GM12865 (cell line): ENCODE measurements at regions not wholly inside any gene's neighbourhood (a gene's known extent, or its start where the extent isn't known, plus 50 kb on each side); places are given as distances from the start of the nearest gene placed in this dataset.

Experiments
- DNase-seq: peaks from one replicate; pipeline ENCODE4 v3.0.0; 2010; ENCODE audit warnings: low read depth
- H3K4me3 ChIP-seq: 2 replicates; pipeline ENCODE4 v1.5.1; 2011; ENCODE audit warnings: mild to moderate bottlenecking, low read depth, low read length, control low read depth
- TF ChIP-seq, protein P1 (sequence below): IDR thresholded peaks from 2 replicates; pipeline ENCODE4 v1.5.1; 2011; ENCODE audit warnings: low read length, control low read depth, low read depth, inconsistent platforms; ENCODE audit not compliant: insufficient read depth; ENCODE audit errors: missing control alignments

DNA sequence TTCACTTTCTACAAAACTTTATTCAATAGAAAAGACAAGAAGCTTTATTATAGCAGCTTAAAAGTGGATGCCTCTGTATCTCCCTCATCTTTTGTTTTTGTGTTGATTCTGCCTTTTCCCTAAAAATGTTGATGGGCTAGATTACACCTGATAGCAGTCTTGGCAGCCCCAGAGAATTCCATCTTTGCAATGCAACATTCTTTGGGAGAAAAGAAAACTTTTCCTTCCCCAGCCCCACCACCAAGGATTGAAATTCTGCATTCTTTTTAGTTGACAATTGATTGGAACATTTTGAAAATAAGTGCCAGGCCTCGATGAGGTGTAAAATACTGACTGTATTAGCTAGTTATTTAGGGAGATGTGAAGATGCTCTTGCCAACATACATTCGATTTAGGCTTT, 306.8 kb upstream of the G2E3 start:
- TF ChIP-seq, protein P1, sequence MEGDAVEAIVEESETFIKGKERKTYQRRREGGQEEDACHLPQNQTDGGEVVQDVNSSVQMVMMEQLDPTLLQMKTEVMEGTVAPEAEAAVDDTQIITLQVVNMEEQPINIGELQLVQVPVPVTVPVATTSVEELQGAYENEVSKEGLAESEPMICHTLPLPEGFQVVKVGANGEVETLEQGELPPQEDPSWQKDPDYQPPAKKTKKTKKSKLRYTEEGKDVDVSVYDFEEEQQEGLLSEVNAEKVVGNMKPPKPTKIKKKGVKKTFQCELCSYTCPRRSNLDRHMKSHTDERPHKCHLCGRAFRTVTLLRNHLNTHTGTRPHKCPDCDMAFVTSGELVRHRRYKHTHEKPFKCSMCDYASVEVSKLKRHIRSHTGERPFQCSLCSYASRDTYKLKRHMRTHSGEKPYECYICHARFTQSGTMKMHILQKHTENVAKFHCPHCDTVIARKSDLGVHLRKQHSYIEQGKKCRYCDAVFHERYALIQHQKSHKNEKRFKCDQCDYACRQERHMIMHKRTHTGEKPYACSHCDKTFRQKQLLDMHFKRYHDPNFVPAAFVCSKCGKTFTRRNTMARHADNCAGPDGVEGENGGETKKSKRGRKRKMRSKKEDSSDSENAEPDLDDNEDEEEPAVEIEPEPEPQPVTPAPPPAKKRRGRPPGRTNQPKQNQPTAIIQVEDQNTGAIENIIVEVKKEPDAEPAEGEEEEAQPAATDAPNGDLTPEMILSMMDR = no peak
- no peak for DNase-seq
- H3K4me3 ChIP-seq = no peak overlapping the region

DNA sequence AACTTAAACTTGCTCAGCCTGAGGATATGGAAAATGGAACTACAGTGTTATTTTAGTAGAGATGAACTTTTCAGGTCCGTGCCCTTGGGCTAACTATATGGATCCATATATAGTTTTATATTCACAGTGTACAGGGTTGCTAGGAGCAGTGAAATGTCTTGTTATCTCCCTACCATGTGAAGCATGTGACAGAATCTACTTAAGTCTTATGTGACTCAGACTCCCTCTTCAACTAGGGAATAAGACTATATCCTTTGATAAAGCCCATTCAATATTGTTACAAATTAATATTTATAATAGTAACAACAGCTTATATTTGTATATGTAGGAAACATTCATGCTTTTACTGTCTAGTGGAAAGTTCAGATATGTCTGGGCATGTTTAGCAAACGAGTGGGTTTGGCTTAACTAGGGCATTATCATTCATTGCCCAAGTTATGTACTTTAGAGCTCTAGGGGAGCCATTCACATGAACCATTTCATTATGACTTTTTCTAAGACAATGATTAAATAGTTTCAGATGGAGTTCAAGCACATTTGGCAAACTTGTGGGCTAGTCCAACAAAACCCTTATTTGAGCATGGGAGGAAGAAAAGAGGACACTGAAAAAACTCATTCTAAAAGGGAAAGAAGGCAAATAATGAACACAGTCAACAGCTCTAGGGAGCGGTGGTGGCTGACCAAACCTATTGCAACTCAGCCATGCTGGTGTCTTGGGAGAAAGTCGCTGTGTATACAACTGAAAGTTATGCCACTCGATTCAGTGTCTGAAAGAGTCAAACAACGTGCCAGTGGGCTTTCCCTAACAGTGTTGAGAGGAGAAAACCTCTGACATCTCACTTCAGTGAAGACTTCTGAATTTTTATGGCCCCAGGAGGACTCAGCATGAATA, 305.9 kb upstream of the G2E3 start:
- DNase-seq = no peak
- TF ChIP-seq, protein P1 = no peak
- H3K4me3 ChIP-seq = no peak overlapping the region

DNA sequence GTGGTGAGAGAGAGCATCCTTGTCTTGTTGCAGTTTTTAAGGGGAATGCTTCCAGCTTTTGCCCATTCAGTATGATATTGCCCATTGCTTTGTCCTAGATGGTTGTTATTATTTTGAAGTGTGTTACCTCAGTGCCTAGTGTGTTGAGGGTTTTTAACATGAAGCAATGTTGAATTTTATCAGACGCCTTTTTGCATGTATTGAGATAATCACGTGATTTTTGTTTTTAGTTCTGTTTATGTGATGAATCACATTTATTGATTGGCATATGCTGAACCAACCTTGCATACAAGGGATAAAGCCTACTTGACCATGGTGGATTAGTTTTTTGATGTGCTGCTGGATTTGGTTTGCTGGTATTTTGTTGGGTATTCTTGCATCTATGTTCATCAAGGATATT, 302.3 kb upstream of the G2E3 start:
- TF ChIP-seq, protein P1 = no peak
- no peak overlapping the region for H3K4me3 ChIP-seq
- no peak for DNase-seq

DNA sequence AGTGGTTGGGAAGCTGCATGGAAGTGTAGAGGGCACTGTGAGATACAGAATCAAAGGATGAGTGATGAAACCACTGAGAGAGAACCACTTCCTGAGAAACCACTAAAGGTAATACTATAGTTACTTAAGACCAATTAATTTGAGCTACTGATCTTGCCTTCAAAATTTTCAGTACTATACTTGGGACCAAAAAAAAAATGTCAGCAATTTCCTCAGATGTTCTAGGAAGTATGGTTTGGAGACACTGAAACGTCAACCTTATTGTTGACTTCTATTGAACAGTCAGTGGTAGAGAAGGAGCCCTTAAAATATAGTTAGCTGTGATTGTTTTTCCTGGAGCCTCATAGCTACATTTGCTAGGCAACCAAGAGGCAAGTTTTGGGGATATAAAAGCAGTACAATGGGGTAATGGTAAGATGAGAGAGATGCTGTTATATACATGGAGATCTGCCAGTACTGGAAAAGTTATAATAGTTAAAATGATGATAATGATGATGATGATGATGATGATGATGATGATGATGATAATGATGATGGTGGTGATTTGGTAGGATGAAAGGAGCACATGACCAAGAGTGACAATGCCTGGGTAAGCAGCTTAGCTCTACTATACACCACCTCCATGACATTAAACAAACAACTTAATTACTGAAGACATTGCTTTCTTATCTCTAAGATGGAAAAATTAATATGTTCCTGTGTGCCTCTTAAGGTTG, 300.9 kb upstream of the G2E3 start:
- TF ChIP-seq, protein P1 = no peak
- DNase-seq = no peak
- no peak overlapping the region for H3K4me3 ChIP-seq

DNA sequence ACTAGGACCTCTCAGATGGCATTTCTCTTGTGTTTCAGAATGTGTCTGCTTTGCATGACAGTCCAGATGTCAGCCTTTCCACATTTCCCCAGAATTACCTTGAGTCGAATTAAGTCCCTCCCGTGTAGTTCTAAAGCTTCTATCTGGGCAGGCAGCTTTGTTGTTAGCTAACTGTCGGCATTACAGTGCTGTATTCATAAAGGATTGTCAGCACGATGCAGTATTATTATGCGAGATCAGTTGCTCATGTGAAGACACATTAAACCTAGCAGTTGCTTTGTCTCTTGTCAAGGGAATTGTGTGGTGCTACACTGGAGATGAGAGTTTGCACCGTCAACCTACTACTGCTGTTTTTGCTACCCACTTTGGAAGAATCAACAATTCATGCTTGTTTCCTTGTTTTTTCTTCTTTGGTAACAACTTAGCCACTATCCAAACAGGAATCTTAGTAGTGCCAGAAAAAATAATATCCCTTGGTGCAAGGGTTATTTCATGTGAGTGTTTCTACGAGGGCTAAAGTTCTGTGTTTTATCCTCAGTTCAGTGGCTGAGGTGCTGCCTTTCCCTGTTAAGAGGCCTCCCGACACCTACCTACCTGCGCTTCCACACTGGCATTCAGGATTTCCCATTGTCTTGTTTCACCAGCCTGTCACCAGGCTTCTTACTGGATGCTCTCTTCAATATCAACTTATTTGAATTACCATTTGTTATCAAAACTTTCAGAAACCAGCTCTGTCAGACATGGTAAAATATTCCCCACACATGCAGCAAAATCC, 297.9 kb upstream of the G2E3 start:
- H3K4me3 ChIP-seq = no peak overlapping the region
- TF ChIP-seq, protein P1 = no peak
- DNase-seq = no peak

DNA sequence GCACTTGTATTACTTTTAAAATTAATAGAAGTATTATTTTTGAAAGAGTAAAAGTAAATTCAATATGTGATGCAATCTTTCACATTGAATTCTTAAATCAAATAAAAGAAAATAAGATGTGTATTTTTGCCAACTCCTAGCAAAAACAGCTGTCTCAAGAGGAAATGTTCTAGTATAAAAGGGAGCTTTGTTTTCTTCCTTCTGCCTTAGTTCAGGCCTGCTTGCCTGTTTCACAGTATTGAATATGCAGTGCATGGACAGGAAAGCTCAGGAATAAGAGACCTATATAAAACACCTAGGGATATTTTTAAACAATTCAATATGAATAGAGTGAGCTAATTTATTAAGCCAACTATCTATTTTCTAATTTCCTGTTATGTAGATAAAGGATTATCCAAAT, 294.8 kb upstream of the G2E3 start:
- TF ChIP-seq, protein P1 = no peak
- no peak overlapping the region for H3K4me3 ChIP-seq

More for the DNA sequence above, 294.8 kb upstream of the G2E3 start:
- DNase-seq = no peak
